GM12878 (cell line): ENCODE measurements at regions not wholly inside any gene's neighbourhood (a gene's known extent, or its start where the extent isn't known, plus 50 kb on each side); places are given as distances from the start of the nearest gene placed in this dataset.

Source experiments
- ATAC-seq: fragments of 200-7000 bp; cut with Tn5 transposase; 3 replicates; pipeline ENCODE4 v1.9.1; 2020; ENCODE audit warnings: mild to moderate bottlenecking, moderate library complexity
- BruUV-seq: library from RNA; stranded (reverse); fragments of 400-500 nt; replicated peaks from 2 replicates; lab custom pipeline; 2021; lab: Mats Ljungman, UMichigan
- CTCF ChIA-PET: fragments of 300-600 bp; sonication (Branson Sonifier 250); formaldehyde crosslinking; extraction: SDS; loops from one replicate; lab custom pipeline; 2021; ENCODE audit warnings: inconsistent platforms; lab: Yijun Ruan, JAX
- POLR2A ChIA-PET: fragments of 350-600 bp; formaldehyde crosslinking; extraction: SDS; loops from one replicate; lab custom pipeline; 2021; ENCODE audit warnings: inconsistent platforms; lab: Charles Lee
- RAD21 ChIA-PET: fragments of 300-600 bp; sonication (Branson Sonifier 250); formaldehyde crosslinking; loops from one replicate; lab custom pipeline; 2023; ENCODE audit warnings: antibody characterized with exemption; ENCODE audit not compliant: unreplicated experiment; lab: Charles Lee
- SMC1A ChIA-PET: fragments of 300-600 bp; sonication (Branson Sonifier 250); formaldehyde crosslinking; loops from one replicate; lab custom pipeline; 2023; ENCODE audit not compliant: unreplicated experiment, uncharacterized antibody; lab: Charles Lee
- DNase-seq: peaks from one replicate; pipeline ENCODE4 v3.0.0-alpha.2; 2011; ENCODE audit warnings: low read depth, low spot score
- FAIRE-seq: peaks from 3 replicates; lab custom pipeline; 2011; peaks lifted over from hg19 to GRCh38; lab: Jason Lieb, UNC
- H2AFZ ChIP-seq: 2 replicates; pipeline ENCODE4 v1.6.0; 2011; ENCODE audit warnings: low read depth, low read length, control low read depth; ENCODE audit not compliant: control insufficient read depth
- H3K27ac ChIP-seq: 2 replicates; pipeline ENCODE4 v1.5.1; 2011; ENCODE audit warnings: control low read depth; ENCODE audit not compliant: control insufficient read depth, insufficient read depth
- H3K27me3 ChIP-seq, 2 experiments: replicated peaks in 1 of 2; 2 replicates each; pipeline versions ENCODE4 v1.6.0 to v1.6.1; 2011; ENCODE audit warnings: low read length in 1 of 2; ENCODE audit not compliant: control insufficient read depth in 2 of 2, insufficient read depth in 2 of 2
- H3K36me3 ChIP-seq, 2 experiments: 2 replicates each; pipeline ENCODE4 v1.5.1; 2011; ENCODE audit warnings: low read length in 1 of 2; ENCODE audit not compliant: control insufficient read depth in 2 of 2, insufficient read depth in 2 of 2
- H3K4me1 ChIP-seq: 2 replicates; pipeline ENCODE4 v1.6.1; 2011; ENCODE audit warnings: mild to moderate bottlenecking, low read length, moderate library complexity, mixed read lengths; ENCODE audit not compliant: control insufficient read depth, insufficient read depth
- H3K4me2 ChIP-seq: 2 replicates; pipeline ENCODE4 v1.6.0; 2011; ENCODE audit warnings: control low read depth; ENCODE audit not compliant: control insufficient read depth, insufficient read depth
- H3K4me3 ChIP-seq: fragments of 200-600 bp; sonication (generic); 2 replicates; pipeline ENCODE4 v1.5.1; 2016
- H3K79me2 ChIP-seq: 2 replicates; pipeline ENCODE4 v1.6.0; 2011; ENCODE audit warnings: low read length; ENCODE audit not compliant: control insufficient read depth, insufficient read depth
- H3K9ac ChIP-seq: 2 replicates; pipeline ENCODE4 v1.8.0; 2011; ENCODE audit warnings: low read length, control low read depth, mixed read lengths; ENCODE audit not compliant: control insufficient read depth, insufficient read depth
- H3K9me3 ChIP-seq: replicated peaks from 3 replicates; pipeline ENCODE4 v1.5.1; 2011; ENCODE audit warnings: mild to moderate bottlenecking, low read length; ENCODE audit not compliant: control insufficient read depth, insufficient read depth
- H4K20me1 ChIP-seq: 2 replicates; pipeline ENCODE4 v1.6.0; 2011; ENCODE audit not compliant: control insufficient read depth, insufficient read depth
- BHLHE40 ChIP-seq, 2 experiments: fragments of 450-650 bp in 1 of 2; IDR thresholded peaks; 2 replicates each; pipeline ENCODE4 v1.6.1; 2011 to 2017; ENCODE audit warnings: low read depth in 2 of 2, borderline replicate concordance in 1 of 2, improper control_type of control experiment in 1 of 2, low read length in 1 of 2, mild to moderate bottlenecking in 1 of 2
- BRCA1 ChIP-seq: IDR thresholded peaks from 2 replicates; pipeline ENCODE4 v1.6.1; 2011; ENCODE audit warnings: low read depth, low read length, improper control_type of control experiment
- CBX5 ChIP-seq: sonication (generic); IDR thresholded peaks from 2 replicates; pipeline ENCODE4 v1.6.1; 2016; ENCODE audit warnings: low read depth, moderate library complexity, mild to moderate bottlenecking, inconsistent platforms
- CHD2 ChIP-seq: IDR thresholded peaks from 2 replicates; pipeline ENCODE4 v1.6.1; 2011; ENCODE audit warnings: low read depth, low read length, improper control_type of control experiment, borderline replicate concordance
- CREB1 ChIP-seq: IDR thresholded peaks from 2 replicates; pipeline ENCODE4 v1.6.1; 2012; ENCODE audit warnings: low read depth, mild to moderate bottlenecking, inconsistent platforms
- HCFC1 ChIP-seq: fragments of 150-350 bp; IDR thresholded peaks from 2 replicates; pipeline ENCODE4 v1.6.1; 2014; ENCODE audit warnings: low read length
- HDAC2 ChIP-seq: fragments of 200-600 bp; sonication (generic); IDR thresholded peaks from 2 replicates; pipeline ENCODE4 v1.6.1; 2017
- MEF2A ChIP-seq: IDR thresholded peaks from 2 replicates; pipeline ENCODE4 v1.6.1; 2011; ENCODE audit warnings: low read depth, mild to moderate bottlenecking, low read length, moderate library complexity; ENCODE audit not compliant: insufficient read depth
- PAX5 ChIP-seq: IDR thresholded peaks from 2 replicates; pipeline ENCODE4 v1.6.1; 2011; ENCODE audit warnings: low read depth, low read length, borderline replicate concordance
- POU2F2 ChIP-seq: IDR thresholded peaks from 3 replicates; pipeline ENCODE4 v1.6.1; 2011; ENCODE audit warnings: low read depth, mild to moderate bottlenecking, low read length, borderline replicate concordance
- SIX5 ChIP-seq: IDR thresholded peaks from 2 replicates; pipeline ENCODE4 v1.6.1; 2011; ENCODE audit warnings: mild to moderate bottlenecking, low read depth, low read length, moderate library complexity; ENCODE audit not compliant: severe bottlenecking
- SREBF2 ChIP-seq: IDR thresholded peaks from 2 replicates; pipeline ENCODE4 v1.6.1; 2012; ENCODE audit warnings: mild to moderate bottlenecking, low read length
- SUZ12 ChIP-seq: fragments of 200-600 bp; sonication (generic); IDR thresholded peaks from one replicate; pipeline ENCODE4 v1.6.1; 2018; ENCODE audit warnings: antibody characterized with exemption, mild to moderate bottlenecking; ENCODE audit not compliant: unreplicated experiment
- TAF1 ChIP-seq: IDR thresholded peaks from 2 replicates; pipeline ENCODE4 v1.6.1; 2011; ENCODE audit warnings: mild to moderate bottlenecking, low read depth, low read length, borderline replicate concordance
- ZNF217 ChIP-seq: fragments of 450-650 bp; IDR thresholded peaks from 2 replicates; pipeline ENCODE4 v1.6.1; 2017; ENCODE audit warnings: antibody characterized with exemption, mild to moderate bottlenecking
- WGBS: methylation state at CpG from one replicate; pipeline ENCODE4 v1.1.6; 2016; ENCODE audit warnings: low lambda C conversion rate; ENCODE audit not compliant: insufficient replicate concordance, insufficient coverage; ENCODE audit errors: missing lambda C conversion rate; 5-methylcytosine and 5-hydroxymethylcytosine counted together
- in situ Hi-C: fragments of 300-500 bp; cut with MboI; formaldehyde crosslinking; loops from 9 replicates; pipeline ENCODE4 v1.14.3; 2018; ENCODE audit warnings: mixed read lengths
- intact Hi-C: fragments of 100-400 bp; cut with micrococcal nuclease; formaldehyde crosslinking; loops from one replicate; pipeline ENCODE4 v1.14.2; 2022; ENCODE audit not compliant: unreplicated experiment
- TF ChIP-seq, protein P1 (sequence below): fragments of 150-350 bp; IDR thresholded peaks from 2 replicates; pipeline ENCODE4 v1.6.1; 2014; ENCODE audit warnings: mild to moderate bottlenecking, low read depth, low read length
- TF ChIP-seq, protein P2 (sequence below): fragments of 450-650 bp; IDR thresholded peaks from 2 replicates; pipeline ENCODE4 v1.6.1; 2017; ENCODE audit warnings: mild to moderate bottlenecking, moderate library complexity

DNA sequence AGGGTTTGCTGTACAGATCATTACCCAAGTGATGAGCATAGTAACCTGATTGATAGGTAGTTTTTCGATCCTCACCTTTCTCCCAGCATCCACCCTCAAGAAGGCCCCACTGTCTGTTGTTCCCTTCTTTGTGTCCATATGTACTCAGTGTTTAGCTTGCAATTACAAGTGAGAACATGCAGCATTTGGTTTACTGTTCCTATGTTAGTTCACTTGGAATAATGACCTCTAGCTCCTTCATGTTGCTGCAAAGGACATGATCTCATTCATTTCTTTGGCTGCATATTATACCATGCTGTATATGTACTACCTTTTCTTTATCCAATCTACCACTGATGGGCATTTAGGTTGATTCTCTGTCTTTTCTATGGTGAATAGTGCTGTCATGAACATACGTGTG is 181.6 kb upstream of the FOXG1 start:
- no peak for TF ChIP-seq PAX5
- TF ChIP-seq TAF1, result no peak
- no peak for TF ChIP-seq BRCA1
- no peak for TF ChIP-seq SUZ12
- TF ChIP-seq HCFC1, result no peak
- TF ChIP-seq CREB1, result no peak
- no peak for TF ChIP-seq SREBF2
- no peak for TF ChIP-seq MEF2A
- no peak for TF ChIP-seq CHD2
- no peak for TF ChIP-seq SIX5
- TF ChIP-seq, protein P1, sequence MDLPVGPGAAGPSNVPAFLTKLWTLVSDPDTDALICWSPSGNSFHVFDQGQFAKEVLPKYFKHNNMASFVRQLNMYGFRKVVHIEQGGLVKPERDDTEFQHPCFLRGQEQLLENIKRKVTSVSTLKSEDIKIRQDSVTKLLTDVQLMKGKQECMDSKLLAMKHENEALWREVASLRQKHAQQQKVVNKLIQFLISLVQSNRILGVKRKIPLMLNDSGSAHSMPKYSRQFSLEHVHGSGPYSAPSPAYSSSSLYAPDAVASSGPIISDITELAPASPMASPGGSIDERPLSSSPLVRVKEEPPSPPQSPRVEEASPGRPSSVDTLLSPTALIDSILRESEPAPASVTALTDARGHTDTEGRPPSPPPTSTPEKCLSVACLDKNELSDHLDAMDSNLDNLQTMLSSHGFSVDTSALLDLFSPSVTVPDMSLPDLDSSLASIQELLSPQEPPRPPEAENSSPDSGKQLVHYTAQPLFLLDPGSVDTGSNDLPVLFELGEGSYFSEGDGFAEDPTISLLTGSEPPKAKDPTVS, result no peak
- no peak for TF ChIP-seq ZNF217
- TF ChIP-seq BHLHE40 (IDR thresholded peaks at IDR 0.05; ENCODE audit: borderline replicate concordance in 1 of 2, low read depth in 2 of 2, low read length in 1 of 2), result no peak
- TF ChIP-seq POU2F2, result no peak
- no peak for TF ChIP-seq CBX5
- TF ChIP-seq, protein P2, sequence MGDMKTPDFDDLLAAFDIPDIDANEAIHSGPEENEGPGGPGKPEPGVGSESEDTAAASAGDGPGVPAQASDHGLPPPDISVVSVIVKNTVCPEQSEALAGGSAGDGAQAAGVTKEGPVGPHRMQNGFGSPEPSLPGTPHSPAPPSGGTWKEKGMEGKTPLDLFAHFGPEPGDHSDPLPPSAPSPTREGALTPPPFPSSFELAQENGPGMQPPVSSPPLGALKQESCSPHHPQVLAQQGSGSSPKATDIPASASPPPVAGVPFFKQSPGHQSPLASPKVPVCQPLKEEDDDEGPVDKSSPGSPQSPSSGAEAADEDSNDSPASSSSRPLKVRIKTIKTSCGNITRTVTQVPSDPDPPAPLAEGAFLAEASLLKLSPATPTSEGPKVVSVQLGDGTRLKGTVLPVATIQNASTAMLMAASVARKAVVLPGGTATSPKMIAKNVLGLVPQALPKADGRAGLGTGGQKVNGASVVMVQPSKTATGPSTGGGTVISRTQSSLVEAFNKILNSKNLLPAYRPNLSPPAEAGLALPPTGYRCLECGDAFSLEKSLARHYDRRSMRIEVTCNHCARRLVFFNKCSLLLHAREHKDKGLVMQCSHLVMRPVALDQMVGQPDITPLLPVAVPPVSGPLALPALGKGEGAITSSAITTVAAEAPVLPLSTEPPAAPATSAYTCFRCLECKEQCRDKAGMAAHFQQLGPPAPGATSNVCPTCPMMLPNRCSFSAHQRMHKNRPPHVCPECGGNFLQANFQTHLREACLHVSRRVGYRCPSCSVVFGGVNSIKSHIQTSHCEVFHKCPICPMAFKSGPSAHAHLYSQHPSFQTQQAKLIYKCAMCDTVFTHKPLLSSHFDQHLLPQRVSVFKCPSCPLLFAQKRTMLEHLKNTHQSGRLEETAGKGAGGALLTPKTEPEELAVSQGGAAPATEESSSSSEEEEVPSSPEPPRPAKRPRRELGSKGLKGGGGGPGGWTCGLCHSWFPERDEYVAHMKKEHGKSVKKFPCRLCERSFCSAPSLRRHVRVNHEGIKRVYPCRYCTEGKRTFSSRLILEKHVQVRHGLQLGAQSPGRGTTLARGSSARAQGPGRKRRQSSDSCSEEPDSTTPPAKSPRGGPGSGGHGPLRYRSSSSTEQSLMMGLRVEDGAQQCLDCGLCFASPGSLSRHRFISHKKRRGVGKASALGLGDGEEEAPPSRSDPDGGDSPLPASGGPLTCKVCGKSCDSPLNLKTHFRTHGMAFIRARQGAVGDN, result no peak
- TF ChIP-seq HDAC2, result no peak
- H3K4me2 ChIP-seq, result no peak overlapping the region
- DNase-seq (no peak), FAIRE-seq (no peak), ATAC-seq (no peak)
- H3K27me3 ChIP-seq, result no peaks in the 10 kb centered on the region
- BruUV-seq, result no TSS peak
- no peak overlapping the region for H3K9ac ChIP-seq
- H3K4me1 ChIP-seq, result no peaks in the 10 kb centered on the region
- 2% methylated on average over 2 of the region's 2 CpGs for WGBS
- H4K20me1 ChIP-seq, result no peaks in the 10 kb centered on the region
- in situ Hi-C loops, result no loop called here
- H3K36me3 ChIP-seq, result no peaks in the 10 kb centered on the region
- POLR2A ChIA-PET, result no interaction called here
- intact Hi-C loops, result no loop called here
- H3K4me3 ChIP-seq, result no peak overlapping the region
- no peak overlapping the region for H3K27ac ChIP-seq
- H3K9me3 ChIP-seq, result no peaks in the 10 kb centered on the region
- H3K79me2 ChIP-seq, result no peaks in the 10 kb centered on the region
- RAD21 ChIA-PET, result no interaction called here
- SMC1A ChIA-PET, result no interaction called here
- H2AFZ ChIP-seq, result no peak overlapping the region
- CTCF ChIA-PET, result no interaction called here
